ENCODE measurements at regions not wholly inside any gene's neighbourhood (a gene's known extent, or its start where the extent isn't known, plus 50 kb on each side); places are given as distances from the start of the nearest gene placed in this dataset.

GRCh38 chr10:129047600-129047999 lies 419.4 kb upstream of the MGMT start:
- no peak overlapping the region for H3K4me2 ChIP-seq (ENCODE audit: low read length)
- no peak overlapping the region for H3K4me3 ChIP-seq (ENCODE audit: low read length)
- H3K27me3 ChIP-seq (ENCODE audit: control insufficient read depth, low read length), result no peaks in the 10 kb centered on the region
- H3K9me3 ChIP-seq (ENCODE audit: control insufficient read depth, insufficient read depth, low read length), result no peaks in the 10 kb centered on the region
- no peaks in the 10 kb centered on the region for H4K20me1 ChIP-seq (ENCODE audit: control insufficient read depth, insufficient read depth, low read depth, low read length)
- H3K4me1 ChIP-seq (ENCODE audit: control insufficient read depth, low read length), result no peaks in the 10 kb centered on the region
- no peaks in the 10 kb centered on the region for H3F3A ChIP-seq (ENCODE audit: control insufficient read depth, insufficient read depth)
- H3K9me2 ChIP-seq (replicated peaks; ENCODE audit: control insufficient read depth, low read length), result no peaks in the 10 kb centered on the region
- TF ChIP-seq EZH2phosphoT487 (IDR thresholded peaks at IDR 0.05; ENCODE audit: borderline replicate concordance, low read length) (no peak), CTCF (IDR thresholded peaks at IDR 0.05; ENCODE audit: low read depth, low read length, poor library complexity, severe bottlenecking) (no peak)
- H3K79me2 ChIP-seq (ENCODE audit: control insufficient read depth, low read length), result no peaks in the 10 kb centered on the region
- H3K36me3 ChIP-seq (ENCODE audit: control insufficient read depth, low read length), result no peaks in the 10 kb centered on the region
- H3K27ac ChIP-seq (ENCODE audit: low read depth, low read length), result no peak overlapping the region

GRCh38 chr10:129048513-129048912 lies 418.5 kb upstream of the MGMT start:
- H3K4me1 ChIP-seq (ENCODE audit: control insufficient read depth, low read length), result no peaks in the 10 kb centered on the region
- no peaks in the 10 kb centered on the region for H4K20me1 ChIP-seq (ENCODE audit: control insufficient read depth, insufficient read depth, low read depth, low read length)
- H3K4me2 ChIP-seq (ENCODE audit: low read length), result no peak overlapping the region
- no peaks in the 10 kb centered on the region for H3K9me2 ChIP-seq (replicated peaks; ENCODE audit: control insufficient read depth, low read length)
- H3F3A ChIP-seq (ENCODE audit: control insufficient read depth, insufficient read depth), result no peaks in the 10 kb centered on the region
- H3K79me2 ChIP-seq (ENCODE audit: control insufficient read depth, low read length), result no peaks in the 10 kb centered on the region
- H3K9me3 ChIP-seq (ENCODE audit: control insufficient read depth, insufficient read depth, low read length), result no peaks in the 10 kb centered on the region
- no peak overlapping the region for H3K27ac ChIP-seq (ENCODE audit: low read depth, low read length)
- TF ChIP-seq EZH2phosphoT487 (IDR thresholded peaks at IDR 0.05; ENCODE audit: borderline replicate concordance, low read length) (no peak), CTCF (IDR thresholded peaks at IDR 0.05; ENCODE audit: low read depth, low read length, poor library complexity, severe bottlenecking) (no peak)
- no peaks in the 10 kb centered on the region for H3K27me3 ChIP-seq (ENCODE audit: control insufficient read depth, low read length)
- H3K4me3 ChIP-seq (ENCODE audit: low read length), result no peak overlapping the region
- H3K36me3 ChIP-seq (ENCODE audit: control insufficient read depth, low read length), result no peaks in the 10 kb centered on the region

GRCh38 chr10:129049501-129049900 lies 417.5 kb upstream of the MGMT start:
- no peaks in the 10 kb centered on the region for H3K9me2 ChIP-seq (replicated peaks; ENCODE audit: control insufficient read depth, low read length)
- no peaks in the 10 kb centered on the region for H3K79me2 ChIP-seq (ENCODE audit: control insufficient read depth, low read length)
- H4K20me1 ChIP-seq (ENCODE audit: control insufficient read depth, insufficient read depth, low read depth, low read length), result no peaks in the 10 kb centered on the region
- TF ChIP-seq EZH2phosphoT487 (IDR thresholded peaks at IDR 0.05; ENCODE audit: borderline replicate concordance, low read length), result no peak
- no peak for TF ChIP-seq CTCF (IDR thresholded peaks at IDR 0.05; ENCODE audit: low read depth, low read length, poor library complexity, severe bottlenecking)
- H3K4me1 ChIP-seq (ENCODE audit: control insufficient read depth, low read length), result no peaks in the 10 kb centered on the region
- H3F3A ChIP-seq (ENCODE audit: control insufficient read depth, insufficient read depth), result no peaks in the 10 kb centered on the region
- no peaks in the 10 kb centered on the region for H3K27me3 ChIP-seq (ENCODE audit: control insufficient read depth, low read length)
- no peaks in the 10 kb centered on the region for H3K9me3 ChIP-seq (ENCODE audit: control insufficient read depth, insufficient read depth, low read length)
- no peaks in the 10 kb centered on the region for H3K36me3 ChIP-seq (ENCODE audit: control insufficient read depth, low read length)
- no peak overlapping the region for H3K27ac ChIP-seq (ENCODE audit: low read depth, low read length)
- H3K4me2 ChIP-seq (ENCODE audit: low read length), result no peak overlapping the region
- H3K4me3 ChIP-seq (ENCODE audit: low read length), result no peak overlapping the region

GRCh38 chr10:129055225-129055624 lies 411.8 kb upstream of the MGMT start:
- Histone ChIP-seq H3K27me3 (ENCODE audit: control insufficient read depth, low read length) (no peaks in the 10 kb centered on the region), H3K4me3 (ENCODE audit: low read length) (no peak overlapping the region), H3K4me1 (ENCODE audit: control insufficient read depth, low read length) (no peaks in the 10 kb centered on the region), H3K79me2 (ENCODE audit: control insufficient read depth, low read length) (no peaks in the 10 kb centered on the region), H3K9me2 (replicated peaks; ENCODE audit: control insufficient read depth, low read length) (no peaks in the 10 kb centered on the region), H3K27ac (ENCODE audit: low read depth, low read length) (no peak overlapping the region), H3K9me3 (ENCODE audit: control insufficient read depth, insufficient read depth, low read length) (no peaks in the 10 kb centered on the region), H3F3A (ENCODE audit: control insufficient read depth, insufficient read depth) (no peaks in the 10 kb centered on the region), H3K36me3 (ENCODE audit: control insufficient read depth, low read length) (no peaks in the 10 kb centered on the region), H3K4me2 (ENCODE audit: low read length) (no peak overlapping the region), H4K20me1 (ENCODE audit: control insufficient read depth, insufficient read depth, low read depth, low read length) (no peaks in the 10 kb centered on the region)
- TF ChIP-seq EZH2phosphoT487 (IDR thresholded peaks at IDR 0.05; ENCODE audit: borderline replicate concordance, low read length) (no peak), CTCF (IDR thresholded peaks at IDR 0.05; ENCODE audit: low read depth, low read length, poor library complexity, severe bottlenecking) (no peak)

Measured in DOHH2 (cell line).